ENCODE measurements at regions not wholly inside any gene's neighbourhood (a gene's known extent, or its start where the extent isn't known, plus 50 kb on each side); places are given as distances from the start of the nearest gene placed in this dataset.

GRCh38 chr9:89725271-89725670 lies 120.5 kb downstream of the GADD45G start:
- no peak for DNase-seq

- no peak for DNase-seq
These were observed 125.2 kb downstream of the GADD45G start for GRCh38 chr9:89729954-89730530.

- peak; percentile 28 for DNase-seq
These were observed 125.9 kb downstream of the GADD45G start for GRCh38 chr9:89730715-89731114.

GRCh38 chr9:89731262-89732182 lies 126.7 kb downstream of the GADD45G start:
- no peak for DNase-seq

- DNase-seq = no peak
These were observed 127.6 kb downstream of the GADD45G start for GRCh38 chr9:89732295-89732938.

- no peak for DNase-seq
These were observed 128.1 kb downstream of the GADD45G start for GRCh38 chr9:89732939-89733324.

GRCh38 chr9:89734600-89735041 lies 129.8 kb downstream of the GADD45G start:
- no peak for DNase-seq

GRCh38 chr9:89738137-89738932 lies 133.5 kb downstream of the GADD45G start:
- no peak for DNase-seq

GRCh38 chr9:89739511-89739910 lies 134.7 kb downstream of the GADD45G start:
- no peak for DNase-seq

- no peak for DNase-seq
These were observed 135.1 kb downstream of the GADD45G start for GRCh38 chr9:89739916-89740315.

GRCh38 chr9:89740722-89741121 lies 135.9 kb downstream of the GADD45G start:
- DNase-seq = no peak

- no peak for DNase-seq
These were observed 137.8 kb downstream of the GADD45G start for GRCh38 chr9:89742660-89743059.

- no peak for DNase-seq
These were observed 138.4 kb downstream of the GADD45G start for GRCh38 chr9:89743216-89743572.

- DNase-seq = no peak
These were observed 138.9 kb downstream of the GADD45G start for GRCh38 chr9:89743573-89744254.

- DNase-seq = no peak
These were observed 139.4 kb downstream of the GADD45G start for GRCh38 chr9:89744255-89744648.

- no peak for DNase-seq
These were observed 139.9 kb downstream of the GADD45G start for GRCh38 chr9:89744730-89745129.

GRCh38 chr9:89745601-89746376 lies 141.0 kb downstream of the GADD45G start:
- no peak for DNase-seq

GRCh38 chr9:89746385-89747116 lies 141.7 kb downstream of the GADD45G start:
- no peak for DNase-seq

GRCh38 chr9:89747596-89747995 lies 142.8 kb downstream of the GADD45G start:
- DNase-seq = no peak

GRCh38 chr9:89748021-89748670 lies 143.3 kb downstream of the GADD45G start:
- no peak for DNase-seq
